Stimulated activated effector memory CD8-positive, alpha-beta T cell treated with anti-CD3 and anti-CD28 coated beads, Interleukin-12 subunit alpha, Interleukin-12 subunit beta, amount 100 ng/mL, for 72 hours (primary cell): ENCODE measurements at regions not wholly inside any gene's neighbourhood (a gene's known extent, or its start where the extent isn't known, plus 50 kb on each side); places are given as distances from the start of the nearest gene placed in this dataset.
A peak's percentile ranks its signal among the peaks of the same experiment; 100 is the strongest.
"Not testable (repeated sequence)": the region's sequence is repeated elsewhere in the genome, so short reads cannot be mapped to it uniquely, and the experiment has no call there.

Experiments
- ATAC-seq: fragments of 150-1000 bp; cut with Tn5 transposase; 2 replicates; pipeline ENCODE4 v1.10.0; 2021
- DNase-seq, 2 donors: peaks; one replicate each; pipeline ENCODE4 v3.0.0; 2021 to 2022; ENCODE audit warnings: low spot score in 2 of 2
- H3K27ac Mint-ChIP-seq: one replicate; pipeline ENCODE4 v1.8.0; 2022; ENCODE audit warnings: mild to moderate bottlenecking, mixed read lengths
- H3K36me3 Mint-ChIP-seq: one replicate; pipeline ENCODE4 v1.8.0; 2022; ENCODE audit warnings: mild to moderate bottlenecking, mixed read lengths
- H3K4me1 Mint-ChIP-seq: one replicate; pipeline ENCODE4 v1.8.0; 2022; ENCODE audit warnings: mixed read lengths
- H3K4me3 Mint-ChIP-seq: one replicate; pipeline ENCODE4 v1.8.0; 2022; ENCODE audit warnings: mild to moderate bottlenecking, mixed read lengths
- H3K9me3 Mint-ChIP-seq: one replicate; pipeline ENCODE4 v1.8.0; 2022; ENCODE audit warnings: mixed read lengths

- no peak for DNase-seq
- Mint-ChIP-seq H3K4me3 (no peak overlapping the region), H3K27ac (no peak overlapping the region), H3K9me3 (peaks cover 3% of the 10 kb centered on the region), H3K4me1 (no peaks in the 10 kb centered on the region), H3K36me3 (no peaks in the 10 kb centered on the region)
- ATAC-seq: no peak
Measured at GRCh38 chr9:79433703-79434102, 138.1 kb upstream of the TLE4 start.

GRCh38 chr9:79439221-79439620, 132.5 kb upstream of the TLE4 start:
- H3K27ac Mint-ChIP-seq, H3K4me1 Mint-ChIP-seq, H3K4me3 Mint-ChIP-seq, H3K36me3 Mint-ChIP-seq, DNase-seq, ATAC-seq, H3K9me3 Mint-ChIP-seq: not testable (repeated sequence)

- no peak overlapping the region for H3K27ac Mint-ChIP-seq
- H3K4me3 Mint-ChIP-seq: no peak overlapping the region
- H3K36me3 Mint-ChIP-seq: no peaks in the 10 kb centered on the region
- no peaks in the 10 kb centered on the region for H3K4me1 Mint-ChIP-seq
- H3K9me3 Mint-ChIP-seq: no peaks in the 10 kb centered on the region
- ATAC-seq: no peak
- DNase-seq: no peak
Measured at GRCh38 chr9:79446523-79447307, 125.0 kb upstream of the TLE4 start.

- no peak overlapping the region for H3K4me3 Mint-ChIP-seq
Measured at GRCh38 chr9:79447308-79447605, 124.5 kb upstream of the TLE4 start.

GRCh38 chr9:79447762-79448161, 124.0 kb upstream of the TLE4 start:
- H3K4me3 Mint-ChIP-seq: no peak overlapping the region
- no peaks in the 10 kb centered on the region for H3K4me1 Mint-ChIP-seq
- peaks cover 3% of the 10 kb centered on the region for H3K9me3 Mint-ChIP-seq
- no peak for ATAC-seq
- no peak for DNase-seq
- no peaks in the 10 kb centered on the region for H3K36me3 Mint-ChIP-seq
- no peak overlapping the region for H3K27ac Mint-ChIP-seq

More at GRCh38 chr9:79447308-79447605, 124.5 kb upstream of the TLE4 start:
- no peak overlapping the region for H3K27ac Mint-ChIP-seq
- no peak for ATAC-seq
- no peaks in the 10 kb centered on the region for H3K4me1 Mint-ChIP-seq
- no peak for DNase-seq
- H3K36me3 Mint-ChIP-seq: no peaks in the 10 kb centered on the region
- peaks cover under 1% of the 10 kb centered on the region for H3K9me3 Mint-ChIP-seq

GRCh38 chr9:79452265-79452664, 119.5 kb upstream of the TLE4 start:
- Mint-ChIP-seq H3K9me3 (peaks cover 3% of the 10 kb centered on the region), H3K4me3 (no peak overlapping the region), H3K36me3 (no peaks in the 10 kb centered on the region), H3K27ac (no peak overlapping the region), H3K4me1 (no peaks in the 10 kb centered on the region)
- no peak for ATAC-seq
- no peak for DNase-seq

GRCh38 chr9:79461712-79462111, 110.1 kb upstream of the TLE4 start:
- DNase-seq: no peak
- H3K9me3 Mint-ChIP-seq: no peaks in the 10 kb centered on the region
- ATAC-seq: no peak
- no peak overlapping the region for H3K27ac Mint-ChIP-seq
- no peaks in the 10 kb centered on the region for H3K4me1 Mint-ChIP-seq
- no peaks in the 10 kb centered on the region for H3K36me3 Mint-ChIP-seq
- H3K4me3 Mint-ChIP-seq: no peak overlapping the region

GRCh38 chr9:79465156-79465555, 106.6 kb upstream of the TLE4 start:
- Mint-ChIP-seq H3K27ac (no peak overlapping the region), H3K9me3 (no peaks in the 10 kb centered on the region), H3K4me1 (no peaks in the 10 kb centered on the region), H3K4me3 (no peak overlapping the region), H3K36me3 (no peaks in the 10 kb centered on the region)
- no peak for ATAC-seq
- DNase-seq: no peak

- no peak for DNase-seq
- no peak overlapping the region for H3K27ac Mint-ChIP-seq
- H3K4me3 Mint-ChIP-seq: no peak overlapping the region
Measured at GRCh38 chr9:79469164-79469563, 102.6 kb upstream of the TLE4 start.

GRCh38 chr9:79470954-79471353, 100.8 kb upstream of the TLE4 start:
- ATAC-seq (no peak), DNase-seq (no peak)
- H3K36me3 Mint-ChIP-seq: no peaks in the 10 kb centered on the region
- H3K9me3 Mint-ChIP-seq: no peaks in the 10 kb centered on the region
- no peaks in the 10 kb centered on the region for H3K4me1 Mint-ChIP-seq
- H3K27ac Mint-ChIP-seq: no peak overlapping the region
- no peak overlapping the region for H3K4me3 Mint-ChIP-seq

More at GRCh38 chr9:79469164-79469563, 102.6 kb upstream of the TLE4 start:
- no peaks in the 10 kb centered on the region for H3K4me1 Mint-ChIP-seq
- H3K36me3 Mint-ChIP-seq: no peaks in the 10 kb centered on the region
- ATAC-seq: peak; percentile 24
- H3K9me3 Mint-ChIP-seq: no peaks in the 10 kb centered on the region

GRCh38 chr9:79471580-79472543, 99.9 kb upstream of the TLE4 start:
- Mint-ChIP-seq H3K9me3 (no peaks in the 10 kb centered on the region), H3K27ac (no peak overlapping the region), H3K36me3 (no peaks in the 10 kb centered on the region), H3K4me1 (no peaks in the 10 kb centered on the region), H3K4me3 (no peak overlapping the region)
- peak; percentile 46 for ATAC-seq
- DNase-seq: no peak

- Mint-ChIP-seq H3K27ac (no peak overlapping the region), H3K4me1 (peaks cover 7% of the 10 kb centered on the region), H3K9me3 (no peaks in the 10 kb centered on the region), H3K36me3 (no peaks in the 10 kb centered on the region), H3K4me3 (no peak overlapping the region)
- DNase-seq (no peak), ATAC-seq (no peak)
Measured at GRCh38 chr9:79473704-79474103, 98.1 kb upstream of the TLE4 start.

- Mint-ChIP-seq H3K36me3 (no peaks in the 10 kb centered on the region), H3K4me3 (no peak overlapping the region), H3K4me1 (peaks cover 7% of the 10 kb centered on the region), H3K27ac (no peak overlapping the region), H3K9me3 (no peaks in the 10 kb centered on the region)
- ATAC-seq (no peak), DNase-seq (no peak)
Measured at GRCh38 chr9:79477241-79477840, 94.4 kb upstream of the TLE4 start.

- ATAC-seq (peak; percentile 89), DNase-seq (no peak)
- Mint-ChIP-seq H3K27ac (peak overlapping the region; percentile 14), H3K4me3 (no peak overlapping the region), H3K9me3 (no peaks in the 10 kb centered on the region), H3K36me3 (no peaks in the 10 kb centered on the region), H3K4me1 (peaks cover 7% of the 10 kb centered on the region)
Measured at GRCh38 chr9:79477955-79478771, 93.6 kb upstream of the TLE4 start.

- H3K4me1 Mint-ChIP-seq: peaks cover 7% of the 10 kb centered on the region
- no peaks in the 10 kb centered on the region for H3K36me3 Mint-ChIP-seq
- ATAC-seq (no peak), DNase-seq (no peak)
- H3K27ac Mint-ChIP-seq: no peak overlapping the region
- H3K9me3 Mint-ChIP-seq: no peaks in the 10 kb centered on the region
- H3K4me3 Mint-ChIP-seq: no peak overlapping the region
Measured at GRCh38 chr9:79480639-79481038, 91.1 kb upstream of the TLE4 start.
